GM12874 (cell line): ENCODE measurements at regions not wholly inside any gene's neighbourhood (a gene's known extent, or its start where the extent isn't known, plus 50 kb on each side); places are given as distances from the start of the nearest gene placed in this dataset.

Experiments
- TF ChIP-seq, protein P1 (sequence below): IDR thresholded peaks from 2 replicates; pipeline ENCODE4 v1.5.1; 2011; ENCODE audit warnings: low read depth, mild to moderate bottlenecking, control low read depth, low read length, moderate library complexity; ENCODE audit not compliant: insufficient read depth

DNA sequence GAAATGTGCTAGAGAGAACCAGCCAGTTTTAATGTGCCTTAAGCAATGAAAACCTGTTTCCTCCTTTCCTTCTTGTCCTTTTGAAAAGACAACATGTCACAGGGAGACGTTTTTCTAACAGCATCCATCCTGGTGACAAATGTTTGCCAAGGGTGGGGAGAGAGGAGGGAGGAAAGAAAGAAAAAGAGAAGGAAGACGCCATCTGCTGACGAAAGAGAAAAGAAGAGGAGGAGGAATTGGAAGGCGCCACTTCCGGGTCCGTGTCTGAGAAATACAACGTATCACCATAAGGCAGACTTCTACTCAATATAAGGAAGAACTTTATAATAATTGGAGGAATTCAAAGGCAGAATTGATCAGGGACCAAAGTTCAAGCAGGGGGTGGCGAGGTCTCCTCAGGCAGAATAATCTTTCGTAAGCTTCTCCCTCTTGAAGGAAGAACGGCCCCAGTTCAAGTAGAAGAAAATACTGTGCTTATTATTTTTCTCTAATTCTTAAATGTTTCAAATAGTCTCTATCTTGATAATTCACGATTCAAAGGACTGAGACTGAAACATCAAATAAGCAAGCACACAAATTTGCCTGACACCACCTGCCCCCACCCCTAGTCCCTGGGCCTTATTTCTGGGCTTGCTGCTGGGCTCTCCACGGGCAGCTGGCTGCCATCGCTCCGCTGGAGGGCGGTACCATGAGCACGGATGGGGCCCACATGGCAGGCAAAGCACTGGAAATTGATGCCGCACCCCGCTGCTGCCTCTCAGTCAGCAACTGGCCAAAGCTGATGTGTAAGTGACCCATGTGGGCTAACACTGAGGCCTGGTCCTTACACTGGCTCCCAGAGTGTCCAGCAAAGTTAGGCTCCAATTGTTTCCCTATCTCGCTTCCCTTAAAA lies 273.7 kb upstream of the KLF14 start:
- TF ChIP-seq, protein P1, sequence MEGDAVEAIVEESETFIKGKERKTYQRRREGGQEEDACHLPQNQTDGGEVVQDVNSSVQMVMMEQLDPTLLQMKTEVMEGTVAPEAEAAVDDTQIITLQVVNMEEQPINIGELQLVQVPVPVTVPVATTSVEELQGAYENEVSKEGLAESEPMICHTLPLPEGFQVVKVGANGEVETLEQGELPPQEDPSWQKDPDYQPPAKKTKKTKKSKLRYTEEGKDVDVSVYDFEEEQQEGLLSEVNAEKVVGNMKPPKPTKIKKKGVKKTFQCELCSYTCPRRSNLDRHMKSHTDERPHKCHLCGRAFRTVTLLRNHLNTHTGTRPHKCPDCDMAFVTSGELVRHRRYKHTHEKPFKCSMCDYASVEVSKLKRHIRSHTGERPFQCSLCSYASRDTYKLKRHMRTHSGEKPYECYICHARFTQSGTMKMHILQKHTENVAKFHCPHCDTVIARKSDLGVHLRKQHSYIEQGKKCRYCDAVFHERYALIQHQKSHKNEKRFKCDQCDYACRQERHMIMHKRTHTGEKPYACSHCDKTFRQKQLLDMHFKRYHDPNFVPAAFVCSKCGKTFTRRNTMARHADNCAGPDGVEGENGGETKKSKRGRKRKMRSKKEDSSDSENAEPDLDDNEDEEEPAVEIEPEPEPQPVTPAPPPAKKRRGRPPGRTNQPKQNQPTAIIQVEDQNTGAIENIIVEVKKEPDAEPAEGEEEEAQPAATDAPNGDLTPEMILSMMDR = peak; percentile 45

DNA sequence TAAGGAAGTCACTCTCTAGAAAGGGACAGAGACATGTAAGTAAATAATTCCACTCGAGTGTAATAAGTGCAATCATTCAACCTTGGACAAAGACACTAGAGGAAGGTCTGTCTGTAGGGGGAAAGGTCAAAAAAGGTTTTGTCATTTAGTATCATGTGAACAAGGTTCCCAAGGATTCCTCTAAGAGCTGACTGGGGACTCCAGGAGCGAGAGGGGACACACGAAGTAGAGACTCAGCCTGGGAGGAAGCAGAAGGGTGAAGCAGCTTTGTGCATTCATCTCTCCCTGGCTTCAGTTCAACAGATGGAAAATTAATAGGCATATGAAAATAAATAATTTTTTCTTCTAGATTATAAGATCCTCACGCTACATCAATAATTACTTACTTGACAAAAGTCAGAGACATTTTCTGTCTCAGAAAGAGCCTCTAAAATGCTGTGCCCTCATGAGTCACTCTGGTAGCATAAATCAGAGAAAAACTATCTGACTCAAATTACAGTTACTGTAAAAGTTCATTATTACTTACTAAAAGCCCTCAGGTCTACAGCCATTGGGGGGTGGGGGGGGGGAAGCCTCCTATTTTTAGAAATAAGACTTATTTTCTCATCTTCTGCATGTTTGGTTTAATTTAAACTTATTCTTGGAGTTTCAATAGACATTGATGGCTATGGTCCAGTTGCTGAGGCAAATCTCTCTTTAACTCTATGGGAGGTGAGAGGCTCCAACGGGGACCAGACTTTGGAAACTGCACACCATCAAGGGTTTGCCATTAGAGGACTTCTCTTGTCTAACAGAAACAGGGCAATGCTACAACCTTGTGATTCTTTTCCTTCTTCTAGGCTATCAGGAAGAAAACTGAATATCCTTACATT lies 275.1 kb upstream of the KLF14 start:
- TF ChIP-seq, protein P1 = no peak

DNA sequence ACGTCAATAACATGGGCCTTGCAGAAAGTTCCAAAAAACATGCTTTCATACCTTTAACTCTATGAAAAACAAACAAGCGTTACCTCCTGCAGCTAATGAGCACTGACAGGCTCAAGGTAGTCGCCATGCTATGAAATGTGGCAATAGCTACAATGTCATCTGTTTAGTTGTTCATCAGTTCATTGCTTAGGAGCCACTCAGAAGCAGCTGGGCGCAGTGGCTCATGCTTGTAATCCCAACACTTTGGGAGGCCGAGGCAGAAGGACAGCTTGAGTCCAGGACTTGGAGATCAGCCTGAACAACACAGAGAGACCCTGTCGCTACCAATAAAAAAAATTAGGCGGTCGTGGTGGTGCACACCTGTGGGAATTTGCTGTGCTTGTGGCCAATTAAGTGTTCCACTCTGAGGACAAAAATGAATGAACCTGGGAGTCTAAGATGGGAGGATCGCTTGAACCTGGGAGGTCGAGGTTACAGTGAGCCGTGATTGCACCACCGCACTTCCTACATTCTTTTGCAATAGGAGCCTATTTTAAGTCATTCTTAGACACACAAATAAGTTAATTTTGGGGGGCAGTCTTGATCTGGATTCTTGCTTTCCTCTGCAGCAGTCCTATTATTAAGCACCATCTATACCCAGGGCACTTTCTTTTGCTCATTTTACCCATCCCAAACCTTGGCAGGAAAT lies 276.2 kb upstream of the KLF14 start:
- TF ChIP-seq, protein P1 = no peak

DNA sequence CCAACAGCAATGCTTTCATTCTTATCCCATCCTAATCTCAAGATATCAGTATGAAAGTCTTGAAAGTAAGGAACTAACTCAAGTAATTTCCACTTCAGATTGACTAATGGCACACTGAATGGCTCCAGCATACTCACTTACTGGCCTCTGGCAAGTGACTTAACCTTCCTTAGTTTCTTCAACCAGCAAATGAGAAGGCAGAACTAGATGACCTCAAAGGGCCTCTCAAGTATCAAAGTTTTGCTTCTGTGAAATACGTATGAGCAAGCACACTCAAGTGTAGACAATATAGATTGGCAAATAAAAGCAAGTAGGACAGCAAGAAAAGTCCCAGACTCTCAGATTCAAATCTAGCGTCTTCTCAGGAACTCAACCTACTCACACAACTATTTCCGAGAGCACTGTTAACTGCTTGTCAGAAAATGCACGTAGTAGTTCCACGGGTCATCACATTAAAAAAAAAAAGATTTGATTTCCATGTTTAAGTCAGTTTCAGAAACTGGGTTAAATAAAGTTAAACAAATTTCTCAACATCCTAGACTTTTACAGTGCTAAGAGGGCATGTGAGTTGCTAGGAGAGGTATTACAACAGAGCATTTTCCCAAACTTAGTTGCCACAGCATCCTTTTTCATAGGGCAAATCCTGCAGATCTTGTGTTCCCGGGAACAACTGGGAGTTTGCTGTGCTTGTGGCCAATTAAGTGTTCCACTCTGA lies 276.9 kb upstream of the KLF14 start:
- TF ChIP-seq, protein P1 = no peak

DNA sequence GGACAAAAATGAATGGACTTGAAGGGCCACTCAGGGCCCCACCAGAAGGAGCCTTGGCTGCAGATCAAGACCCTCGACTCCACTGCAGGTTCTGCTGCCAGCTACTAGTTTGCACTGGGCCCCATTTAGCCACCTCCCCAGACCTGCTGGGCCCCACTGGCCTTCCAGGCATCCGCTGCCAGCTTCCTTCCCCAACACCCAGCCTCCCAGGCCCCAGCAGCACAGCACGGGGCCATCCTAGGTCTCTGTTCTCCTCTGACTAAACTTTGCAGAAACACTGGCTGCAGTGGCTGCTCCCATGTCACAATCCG lies 277.4 kb upstream of the KLF14 start:
- TF ChIP-seq, protein P1 = no peak

DNA sequence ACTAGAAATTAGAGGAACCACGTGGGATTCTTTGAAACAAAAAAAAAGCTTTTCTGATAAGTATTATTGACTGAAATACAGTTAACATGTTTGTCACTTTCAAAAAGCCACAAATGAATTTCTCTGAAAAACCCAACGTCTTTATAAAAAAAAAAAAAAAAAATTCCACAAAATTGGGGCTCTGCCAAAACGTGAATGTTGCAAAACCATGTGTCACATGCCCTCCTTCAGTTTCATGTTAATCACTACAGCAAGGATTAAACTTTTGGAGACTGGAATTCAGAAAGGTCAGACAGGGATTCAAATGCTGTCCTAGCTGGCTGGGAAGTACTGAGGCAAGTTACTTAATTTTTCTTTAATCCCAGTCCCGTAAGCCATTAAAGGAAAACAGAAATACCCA lies 278.0 kb upstream of the KLF14 start:
- TF ChIP-seq, protein P1 = no peak
